Chondrocyte (in vitro differentiated cells): ENCODE measurements at regions not wholly inside any gene's neighbourhood (a gene's known extent, or its start where the extent isn't known, plus 50 kb on each side); places are given as distances from the start of the nearest gene placed in this dataset.

Experiments used
- DNase-seq: peaks from one replicate; pipeline ENCODE4 v3.0.0; 2021; ENCODE audit warnings: mixed read lengths, low spot score
- H3K27ac Mint-ChIP-seq: one replicate; pipeline ENCODE4 v1.8.0; 2021; ENCODE audit warnings: mild to moderate bottlenecking, moderate library complexity, mixed read lengths; ENCODE audit not compliant: unreplicated experiment
- H3K27me3 Mint-ChIP-seq: 2 replicates; pipeline ENCODE4 v1.8.0; 2021; ENCODE audit warnings: low read depth, mixed read lengths
- H3K36me3 Mint-ChIP-seq: 2 replicates; pipeline ENCODE4 v1.8.0; 2021; ENCODE audit warnings: low read depth, mixed read lengths
- H3K4me1 Mint-ChIP-seq: 2 replicates; pipeline ENCODE4 v1.8.0; 2021; ENCODE audit warnings: low read depth, mild to moderate bottlenecking, mixed read lengths
- H3K4me3 Mint-ChIP-seq: one replicate; pipeline ENCODE4 v1.8.0; 2021; ENCODE audit warnings: mild to moderate bottlenecking, moderate library complexity, mixed read lengths; ENCODE audit not compliant: unreplicated experiment
- H3K9me3 Mint-ChIP-seq: 2 replicates; pipeline ENCODE4 v1.8.0; 2021; ENCODE audit warnings: low read depth, mixed read lengths
- TF ChIP-seq, protein P1 (sequence below): fragments of 200-600 bp; sonication (generic); IDR thresholded peaks from 2 replicates; pipeline ENCODE4 v1.5.0; 2021; ENCODE audit warnings: antibody characterized with exemption, mild to moderate bottlenecking, moderate library complexity

DNA sequence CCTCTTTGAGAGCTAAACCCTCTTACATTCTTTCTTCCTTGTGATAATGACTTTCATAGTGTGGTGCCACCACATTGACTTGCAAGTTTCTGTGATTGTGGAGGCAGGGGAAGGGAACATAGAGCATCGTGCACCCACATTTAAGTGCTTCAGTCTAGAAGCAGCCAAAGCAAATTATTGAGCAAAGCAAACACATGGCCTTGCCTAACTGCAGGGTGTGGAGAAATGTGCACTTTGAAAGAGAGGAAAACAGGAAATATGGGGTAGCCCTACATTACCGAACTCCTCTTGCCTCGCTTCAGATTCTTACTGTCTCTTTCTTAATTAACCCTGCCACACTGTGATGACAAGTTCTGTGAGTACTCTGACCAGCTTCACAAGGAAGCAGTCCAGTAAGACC lies 814.6 kb downstream of the SLC4A3 start:
- Mint-ChIP-seq H3K4me1 (peaks cover 10% of the 10 kb centered on the region), H3K9me3 (no peaks in the 10 kb centered on the region), H3K36me3 (no peaks in the 10 kb centered on the region), H3K27ac (no peak overlapping the region), H3K27me3 (no peaks in the 10 kb centered on the region), H3K4me3 (no peak overlapping the region)
- no peak for DNase-seq
- TF ChIP-seq, protein P1, sequence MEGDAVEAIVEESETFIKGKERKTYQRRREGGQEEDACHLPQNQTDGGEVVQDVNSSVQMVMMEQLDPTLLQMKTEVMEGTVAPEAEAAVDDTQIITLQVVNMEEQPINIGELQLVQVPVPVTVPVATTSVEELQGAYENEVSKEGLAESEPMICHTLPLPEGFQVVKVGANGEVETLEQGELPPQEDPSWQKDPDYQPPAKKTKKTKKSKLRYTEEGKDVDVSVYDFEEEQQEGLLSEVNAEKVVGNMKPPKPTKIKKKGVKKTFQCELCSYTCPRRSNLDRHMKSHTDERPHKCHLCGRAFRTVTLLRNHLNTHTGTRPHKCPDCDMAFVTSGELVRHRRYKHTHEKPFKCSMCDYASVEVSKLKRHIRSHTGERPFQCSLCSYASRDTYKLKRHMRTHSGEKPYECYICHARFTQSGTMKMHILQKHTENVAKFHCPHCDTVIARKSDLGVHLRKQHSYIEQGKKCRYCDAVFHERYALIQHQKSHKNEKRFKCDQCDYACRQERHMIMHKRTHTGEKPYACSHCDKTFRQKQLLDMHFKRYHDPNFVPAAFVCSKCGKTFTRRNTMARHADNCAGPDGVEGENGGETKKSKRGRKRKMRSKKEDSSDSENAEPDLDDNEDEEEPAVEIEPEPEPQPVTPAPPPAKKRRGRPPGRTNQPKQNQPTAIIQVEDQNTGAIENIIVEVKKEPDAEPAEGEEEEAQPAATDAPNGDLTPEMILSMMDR = no peak

DNA sequence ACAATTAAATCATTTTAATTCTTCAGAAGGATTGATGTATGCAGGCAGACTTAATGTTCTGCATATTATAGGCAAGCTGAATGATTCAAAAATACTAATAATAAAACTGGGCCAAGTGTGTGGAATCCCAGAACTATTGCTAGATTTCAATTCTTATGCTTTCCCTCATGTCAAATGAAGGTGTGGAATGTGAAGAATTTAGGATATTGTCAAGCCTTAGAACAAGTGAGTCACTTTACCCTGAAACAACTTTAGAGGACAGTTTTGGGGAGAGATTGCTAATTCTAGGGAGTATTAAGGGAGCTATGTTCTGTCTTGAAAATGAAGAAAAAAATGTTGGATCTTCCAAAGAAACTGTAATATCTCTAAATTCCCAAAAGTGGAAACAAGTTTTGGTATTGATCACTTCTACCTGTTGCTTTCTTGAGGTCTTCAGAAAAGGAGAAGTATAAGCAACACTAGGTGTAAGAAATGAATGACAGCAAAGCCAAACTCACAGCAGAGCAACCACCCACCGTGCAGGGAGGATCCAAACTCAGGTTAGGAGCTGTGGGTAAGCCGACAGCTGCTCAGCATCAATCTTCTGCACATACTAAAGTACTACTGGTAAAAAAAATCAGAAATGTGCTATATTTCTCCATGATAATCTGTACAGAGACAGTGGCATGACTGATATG lies 818.1 kb downstream of the SLC4A3 start:
- no peaks in the 10 kb centered on the region for H3K27me3 Mint-ChIP-seq
- peaks cover 10% of the 10 kb centered on the region for H3K4me1 Mint-ChIP-seq
- no peak overlapping the region for H3K27ac Mint-ChIP-seq
- TF ChIP-seq, protein P1 = no peak
- no peak for DNase-seq
- no peak overlapping the region for H3K4me3 Mint-ChIP-seq
- H3K9me3 Mint-ChIP-seq = no peaks in the 10 kb centered on the region
- peaks cover 1% of the 10 kb centered on the region for H3K36me3 Mint-ChIP-seq

DNA sequence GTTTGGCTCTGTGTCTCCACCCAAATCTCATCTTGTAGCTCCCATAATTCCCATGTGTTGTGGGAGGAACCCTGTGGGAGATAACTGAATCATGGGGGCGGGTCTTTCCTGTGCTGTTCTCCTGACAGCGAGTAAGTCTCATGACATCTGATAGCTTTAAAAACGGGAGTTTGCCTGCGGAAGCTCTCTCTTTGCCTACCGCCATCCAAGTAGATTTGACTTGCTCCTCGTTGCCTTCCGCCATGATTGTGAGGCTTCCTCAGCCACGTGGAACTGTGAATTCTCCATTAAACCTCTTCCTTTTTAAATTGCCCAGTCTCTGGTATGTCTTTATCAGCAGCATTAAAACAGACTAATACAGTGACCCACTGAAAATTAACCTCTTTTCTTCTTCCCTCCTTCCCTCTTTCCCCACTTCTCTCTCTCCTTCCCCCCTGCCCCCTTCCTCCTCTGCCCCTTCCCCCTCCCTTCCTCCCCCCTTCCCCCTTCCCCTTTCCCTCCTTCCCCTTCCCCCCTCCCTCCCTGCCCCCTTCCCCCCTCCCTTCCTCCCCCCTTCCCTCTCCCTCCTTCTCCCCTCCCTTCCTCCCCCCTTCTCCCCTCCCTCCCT lies 818.8 kb downstream of the SLC4A3 start:
- H3K9me3 Mint-ChIP-seq = no peaks in the 10 kb centered on the region
- H3K27ac Mint-ChIP-seq = no peak overlapping the region
- H3K4me1 Mint-ChIP-seq = peaks cover 10% of the 10 kb centered on the region
- peaks cover 1% of the 10 kb centered on the region for H3K36me3 Mint-ChIP-seq
- H3K27me3 Mint-ChIP-seq = no peaks in the 10 kb centered on the region
- TF ChIP-seq, protein P1 = no peak
- DNase-seq = no peak
- no peak overlapping the region for H3K4me3 Mint-ChIP-seq

DNA sequence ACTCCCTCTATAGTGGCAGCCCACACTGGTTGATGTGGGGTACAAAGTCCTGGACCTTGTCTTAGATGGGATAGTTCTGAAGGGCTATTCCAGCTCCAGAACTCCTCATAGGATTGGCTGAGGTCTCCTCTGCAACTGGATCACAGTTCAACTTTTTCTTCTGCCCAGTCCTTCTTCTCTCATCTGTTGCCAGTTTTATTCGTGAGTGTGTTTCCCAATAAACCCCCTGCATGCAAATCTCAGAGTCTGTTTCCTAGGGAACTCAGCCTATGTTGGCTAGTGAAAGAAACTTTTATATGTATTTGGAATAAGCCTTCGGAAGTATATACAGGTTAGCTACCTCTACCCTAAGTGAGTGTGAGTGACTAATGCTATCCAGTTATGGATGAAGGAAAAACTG lies 823.4 kb downstream of the SLC4A3 start:
- Mint-ChIP-seq H3K27ac (no peak overlapping the region), H3K36me3 (peaks cover 1% of the 10 kb centered on the region), H3K4me1 (peaks cover 15% of the 10 kb centered on the region), H3K4me3 (no peak overlapping the region), H3K27me3 (no peaks in the 10 kb centered on the region), H3K9me3 (no peaks in the 10 kb centered on the region)
- TF ChIP-seq, protein P1 = no peak
- no peak for DNase-seq

DNA sequence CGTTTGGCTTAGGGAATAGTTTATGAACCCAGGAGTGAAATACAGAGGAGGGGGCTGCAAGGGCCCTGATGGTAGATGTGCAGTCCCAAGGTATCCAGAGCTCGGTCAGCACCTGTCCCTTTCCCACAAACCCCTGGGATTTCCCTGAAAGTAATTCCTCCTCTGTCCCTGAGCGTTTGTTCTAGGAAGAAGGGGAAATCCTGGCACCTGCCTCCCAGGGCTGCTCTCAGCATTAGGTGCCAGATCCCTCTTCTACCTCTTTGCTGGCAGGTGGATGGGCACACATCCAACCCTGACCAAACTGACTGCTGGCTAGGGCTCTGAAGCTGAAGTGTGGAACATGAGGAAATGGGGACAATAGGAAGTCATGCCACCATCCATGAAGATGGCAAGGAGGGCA lies 824.0 kb downstream of the SLC4A3 start:
- TF ChIP-seq, protein P1 = no peak
- Mint-ChIP-seq H3K4me3 (no peak overlapping the region), H3K4me1 (peaks cover 13% of the 10 kb centered on the region), H3K27ac (no peak overlapping the region), H3K9me3 (no peaks in the 10 kb centered on the region), H3K36me3 (peaks cover 1% of the 10 kb centered on the region), H3K27me3 (no peaks in the 10 kb centered on the region)
- DNase-seq = no peak
